ENCODE measurements at regions not wholly inside any gene's neighbourhood (a gene's known extent, or its start where the extent isn't known, plus 50 kb on each side); places are given as distances from the start of the nearest gene placed in this dataset.

- TF ChIP-seq SIN3A (IDR thresholded peaks at IDR 0.05; ENCODE audit: borderline replicate concordance, low read depth, low read length) (no peak), CTCF (IDR thresholded peaks at IDR 0.05) (no peak), REST (IDR thresholded peaks at IDR 0.05; ENCODE audit: low read depth, low read length) (no peak), GABPA (IDR thresholded peaks at IDR 0.05; ENCODE audit: low read depth) (no peak), ELF1 (IDR thresholded peaks at IDR 0.05) (no peak), POLR2AphosphoS5 (IDR thresholded peaks at IDR 0.05; ENCODE audit: low read depth, low read length) (no peak), NRF1 (IDR thresholded peaks at IDR 0.05; ENCODE audit: low read depth, low read length) (no peak), FOSL2 (IDR thresholded peaks at IDR 0.05; ENCODE audit: borderline replicate concordance, low read depth) (no peak), TAF1 (IDR thresholded peaks at IDR 0.05; ENCODE audit: borderline replicate concordance, low read depth, low read length) (no peak), EZH2phosphoT487 (IDR thresholded peaks at IDR 0.05; ENCODE audit: borderline replicate concordance, low read depth) (no peak)
These were observed 312.8 kb upstream of the ZMIZ1 start for GRCh38 chr10:78755877-78756455.
